ENCODE measurements at regions not wholly inside any gene's neighbourhood (a gene's known extent, or its start where the extent isn't known, plus 50 kb on each side); places are given as distances from the start of the nearest gene placed in this dataset.

GRCh38 chr13:109862627-109863026, 76.2 kb upstream of the IRS2 start:
- no peak overlapping the region for H3K27ac ChIP-seq (ENCODE audit: low read depth in 2 of 2, low read length in 1 of 2)
- no peaks in the 10 kb centered on the region for H3K9me2 ChIP-seq
- no peaks in the 10 kb centered on the region; a peak in 1 of 4 replicates for H3K4me1 ChIP-seq (ENCODE audit: control insufficient read depth in 1 of 2, insufficient read depth in 2 of 2, low read depth in 1 of 2, low read length in 1 of 2)
- no peaks in the 10 kb centered on the region for H3K36me3 ChIP-seq (replicated peaks in 1 of 2; ENCODE audit: control insufficient read depth in 1 of 2, insufficient read depth in 2 of 2, low read length in 1 of 2)
- H3K27me3 ChIP-seq (ENCODE audit: insufficient read depth), result no peaks in the 10 kb centered on the region
- no peak for DNase-seq
- no peak overlapping the region for H3K9ac ChIP-seq
- H3K4me2 ChIP-seq, result 0 out of 2 replicates have a peak overlapping the region, but pooled peaks have one; percentile 21
- TF ChIP-seq ELF1 (IDR thresholded peaks at IDR 0.05), result no peak
- no peak for TF ChIP-seq TCF12 (IDR thresholded peaks at IDR 0.05)
- no peak for TF ChIP-seq USF1 (IDR thresholded peaks at IDR 0.05; ENCODE audit: borderline replicate concordance, low read depth)
- no peak for TF ChIP-seq USF2 (IDR thresholded peaks at IDR 0.05; ENCODE audit: borderline replicate concordance, low read depth, low read length)
- TF ChIP-seq RAD21 (IDR thresholded peaks at IDR 0.05; ENCODE audit: low read length), result no peak
- no peak for TF ChIP-seq CTCF (IDR thresholded peaks at IDR 0.05)
- TF ChIP-seq FOSL2 (IDR thresholded peaks at IDR 0.05; ENCODE audit: borderline replicate concordance, low read depth), result 0 out of 2 replicates have a peak, but pooled peaks have one; percentile 13
- peak; percentile 7; the same call in 1 of the 2 replicates for TF ChIP-seq JUND (IDR thresholded peaks at IDR 0.05)
- no peak for TF ChIP-seq MAX (IDR thresholded peaks at IDR 0.05; ENCODE audit: low read depth)
- no peak for TF ChIP-seq MXI1 (IDR thresholded peaks at IDR 0.05; ENCODE audit: low read depth, low read length)
- TF ChIP-seq GATA2 (CRISPR knock-in tag; IDR thresholded peaks at IDR 0.05), result no peak
- no peak for TF ChIP-seq NRF1 (IDR thresholded peaks at IDR 0.05; ENCODE audit: low read depth, low read length)
- TF ChIP-seq FOXM1 (IDR thresholded peaks at IDR 0.05; ENCODE audit: low read depth), result no peak
- no peak overlapping the region for H3K4me3 ChIP-seq (ENCODE audit: low read depth in 2 of 2, low read length in 1 of 2)
- H3F3A ChIP-seq (replicated peaks; ENCODE audit: insufficient read depth), result no peaks in the 10 kb centered on the region
- H3K79me2 ChIP-seq (ENCODE audit: insufficient read depth), result no peaks in the 10 kb centered on the region
- no peaks in the 10 kb centered on the region for H4K20me1 ChIP-seq (ENCODE audit: insufficient read depth)
- POLR2A ChIA-PET, result no interaction called here
- CTCF ChIA-PET, result no interaction called here
- H3K9me3 ChIP-seq, result no peaks in the 10 kb centered on the region
- WGBS (ENCODE audit: low lambda C conversion rate), result 56% methylated on average over 2 of the region's 2 CpGs
- H2AFZ ChIP-seq (ENCODE audit: low read depth), result no peak overlapping the region

GRCh38 chr13:109859898-109860297, 73.5 kb upstream of the IRS2 start:
- Histone ChIP-seq H3K27ac (ENCODE audit: low read depth in 2 of 2, low read length in 1 of 2) (no peak overlapping the region), H3K4me2 (no peak overlapping the region), H4K20me1 (ENCODE audit: insufficient read depth) (no peaks in the 10 kb centered on the region), H2AFZ (ENCODE audit: low read depth) (no peak overlapping the region), H3K36me3 (replicated peaks in 1 of 2; ENCODE audit: control insufficient read depth in 1 of 2, insufficient read depth in 2 of 2, low read length in 1 of 2) (no peaks in the 10 kb centered on the region), H3F3A (replicated peaks; ENCODE audit: insufficient read depth) (no peaks in the 10 kb centered on the region), H3K9me2 (no peaks in the 10 kb centered on the region), H3K27me3 (ENCODE audit: insufficient read depth) (no peaks in the 10 kb centered on the region), H3K79me2 (ENCODE audit: insufficient read depth) (no peaks in the 10 kb centered on the region), H3K4me3 (ENCODE audit: low read depth in 2 of 2, low read length in 1 of 2) (no peak overlapping the region), H3K9me3 (no peaks in the 10 kb centered on the region), H3K9ac (no peak overlapping the region), H3K4me1 (ENCODE audit: control insufficient read depth in 1 of 2, insufficient read depth in 2 of 2, low read depth in 1 of 2, low read length in 1 of 2) (no peaks in the 10 kb centered on the region; a peak in 1 of 4 replicates)
- ChIA-PET POLR2A (no interaction called here), CTCF (no interaction called here)
- WGBS (ENCODE audit: low lambda C conversion rate), result 71% methylated on average over 3 of the region's 3 CpGs
- no peak for DNase-seq
- TF ChIP-seq FOXJ3 (CRISPR knock-in tag; IDR thresholded peaks at IDR 0.05), result no peak
